Esophagus squamous epithelium (tissue), 4 donors: ENCODE measurements at regions not wholly inside any gene's neighbourhood (a gene's known extent, or its start where the extent isn't known, plus 50 kb on each side); places are given as distances from the start of the nearest gene placed in this dataset.

Source experiments
- CTCF ChIP-seq, 6 experiments: fragments of 450-650 bp in 4 of 6; fragments of 200-600 bp in 2 of 6; sonication (generic) in 2 of 6; IDR thresholded peaks; one replicate each; pipeline ENCODE4 v1.5.1; 2016 to 2019; ENCODE audit warnings: antibody characterized with exemption in 6 of 6, mild to moderate bottlenecking in 4 of 6, moderate library complexity in 4 of 6
- POLR2A ChIP-seq, 4 donors: fragments of 450-650 bp; IDR thresholded peaks; one replicate each; pipeline ENCODE4 v1.6.1; 2017; ENCODE audit warnings: antibody characterized with exemption in 4 of 4, mild to moderate bottlenecking in 4 of 4, moderate library complexity in 3 of 4

DNA sequence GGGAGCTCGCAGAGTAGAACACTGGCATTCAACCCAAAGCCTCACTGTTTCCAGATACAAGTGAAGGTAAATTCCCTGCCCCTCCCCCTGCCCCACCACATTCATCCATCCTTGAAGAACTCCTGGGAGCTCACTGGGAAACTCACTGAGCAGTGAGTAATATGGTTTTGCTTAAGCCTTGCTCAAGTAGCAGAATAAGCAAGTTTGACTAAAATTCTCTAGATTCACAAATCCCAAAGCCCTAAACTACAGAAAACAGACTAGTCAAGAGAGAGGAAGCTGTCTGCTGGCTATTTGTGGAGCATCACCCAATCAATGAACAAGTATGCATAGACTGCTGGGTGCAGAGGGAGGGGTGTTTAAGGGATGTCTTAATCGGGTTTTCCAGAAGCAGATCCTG lies 82.1 kb downstream of the UNC5CL start:
- TF ChIP-seq CTCF (IDR thresholded peaks at IDR 0.05) (no peak), POLR2A (IDR thresholded peaks at IDR 0.05) (no peak)
